H1 (cell line): ENCODE measurements at regions not wholly inside any gene's neighbourhood (a gene's known extent, or its start where the extent isn't known, plus 50 kb on each side); places are given as distances from the start of the nearest gene placed in this dataset.

Experiments used
- CTCF ChIA-PET: fragments of 300-600 bp; sonication (Branson Sonifier 250); formaldehyde crosslinking; loops from one replicate; lab custom pipeline; 2021; ENCODE audit not compliant: partially characterized antibody; lab: Charles Lee
- POLR2A ChIA-PET: fragments of 300-600 bp; sonication (Branson Sonifier 250); formaldehyde crosslinking; loops from one replicate; lab custom pipeline; 2021; ENCODE audit warnings: inconsistent platforms; ENCODE audit not compliant: partially characterized antibody; lab: Charles Lee
- DNase-seq, 2 experiments: peaks; one replicate each; pipeline versions ENCODE4 v3.0.0 to v3.0.0-alpha.2; 2010 to 2022; ENCODE audit warnings: low spot score in 2 of 2, low read depth in 1 of 2, mixed read lengths in 1 of 2
- FAIRE-seq: peaks from 2 replicates; lab custom pipeline; 2011; peaks lifted over from hg19 to GRCh38; lab: Jason Lieb, UNC
- H2AFZ ChIP-seq: 2 replicates; pipeline ENCODE4 v1.8.1; 2012; ENCODE audit warnings: low read length, inconsistent platforms
- H2AK5ac ChIP-seq: 2 replicates; pipeline ENCODE4 v1.6.1; 2013; ENCODE audit warnings: low read depth, low read length
- H2BK120ac ChIP-seq: replicated peaks from 2 replicates; pipeline ENCODE3; 2013; ENCODE audit warnings: low read depth, low read length, inconsistent platforms
- H2BK12ac ChIP-seq: 2 replicates; pipeline ENCODE4 v1.6.1; 2013; ENCODE audit warnings: low read depth, low read length
- H2BK15ac ChIP-seq: 2 replicates; pipeline ENCODE4 v1.6.1; 2013; ENCODE audit warnings: low read length
- H2BK20ac ChIP-seq: 2 replicates; pipeline ENCODE4 v1.6.1; 2013; ENCODE audit warnings: low read length
- H2BK5ac ChIP-seq: 2 replicates; pipeline ENCODE4 v1.6.1; 2013; ENCODE audit warnings: low read depth, low read length
- H3K14ac ChIP-seq: 2 replicates; pipeline ENCODE4 v1.6.1; 2013; ENCODE audit warnings: inconsistent platforms; ENCODE audit not compliant: insufficient read length
- H3K18ac ChIP-seq: 2 replicates; pipeline ENCODE4 v1.6.1; 2013; ENCODE audit warnings: low read length; ENCODE audit errors: extremely low read depth
- H3K23ac ChIP-seq: 2 replicates; pipeline ENCODE4 v1.6.1; 2013; ENCODE audit warnings: inconsistent platforms; ENCODE audit not compliant: insufficient read length
- H3K23me2 ChIP-seq: 2 replicates; pipeline ENCODE4 v1.6.1; 2013; ENCODE audit warnings: low read depth, low read length
- H3K27ac ChIP-seq: 2 replicates; pipeline ENCODE4 v1.6.1; 2011; ENCODE audit warnings: low read depth, low read length, inconsistent platforms
- H3K27me3 ChIP-seq, 4 experiments: replicated peaks in 1 of 4; 1 replicate in 1 of 4; 2 replicates in 3 of 4; pipeline versions ENCODE4 v1.6.1 to v1.8.1; 2011 to 2013; ENCODE audit warnings: low read length in 3 of 4, mild to moderate bottlenecking in 3 of 4, inconsistent platforms in 2 of 4, mixed read lengths in 2 of 4, moderate library complexity in 1 of 4; ENCODE audit not compliant: control insufficient read depth in 3 of 4, insufficient read depth in 3 of 4; ENCODE audit errors: extremely low read depth in 1 of 4
- H3K36me3 ChIP-seq, 4 experiments: 2 replicates each; pipeline versions ENCODE4 v1.6.1 to v1.8.1; 2011 to 2013; ENCODE audit warnings: mild to moderate bottlenecking in 4 of 4, low read length in 3 of 4, moderate library complexity in 2 of 4, control low read depth in 1 of 4, inconsistent platforms in 1 of 4; ENCODE audit not compliant: insufficient read depth in 4 of 4, control insufficient read depth in 2 of 4
- H3K4ac ChIP-seq: replicated peaks from 2 replicates; pipeline ENCODE3; 2013; ENCODE audit warnings: low read length, low read depth, mixed read lengths, inconsistent platforms; ENCODE audit not compliant: insufficient read length
- H3K4me1 ChIP-seq, 4 experiments: replicated peaks in 1 of 4; 1 replicate in 1 of 4; 2 replicates in 3 of 4; pipeline versions ENCODE4 v1.6.1 to v1.8.1; 2011 to 2013; ENCODE audit warnings: low read length in 3 of 4, inconsistent platforms in 2 of 4, mixed read lengths in 1 of 4; ENCODE audit not compliant: insufficient read depth in 4 of 4, control insufficient read depth in 3 of 4
- H3K4me2 ChIP-seq, 2 experiments: 2 replicates each; pipeline versions ENCODE4 v1.6.1 to v1.8.1; 2011 to 2013; ENCODE audit warnings: low read depth in 2 of 2, low read length in 2 of 2, control low read depth in 1 of 2, inconsistent platforms in 1 of 2, mild to moderate bottlenecking in 1 of 2; ENCODE audit not compliant: insufficient read depth in 1 of 2
- H3K4me3 ChIP-seq, 4 experiments: fragments of 200-600, 300-600 bp in 1 of 4; sonication (generic), shearing (Covaris generic), sonication (Bioruptor Twin) in 1 of 4; 2 replicates each; pipeline versions ENCODE4 v1.5.1 to v1.8.1; 2011 to 2016; ENCODE audit warnings: low read length in 4 of 4, low read depth in 3 of 4, control low read depth in 2 of 4, inconsistent platforms in 2 of 4, mild to moderate bottlenecking in 2 of 4, mixed read lengths in 1 of 4, moderate library complexity in 1 of 4; ENCODE audit not compliant: insufficient read depth in 2 of 4; ENCODE audit errors: extremely low read depth in 1 of 4
- H3K56ac ChIP-seq: replicated peaks from 2 replicates; pipeline ENCODE3; 2013; ENCODE audit warnings: low read depth, mild to moderate bottlenecking, mixed read lengths, low read length, inconsistent platforms; ENCODE audit not compliant: insufficient read length
- H3K79me1 ChIP-seq: 2 replicates; pipeline ENCODE4 v1.6.1; 2013; ENCODE audit warnings: low read depth, low read length, control low read depth
- H3K79me2 ChIP-seq, 2 experiments: 2 replicates each; pipeline versions ENCODE4 v1.6.1 to v1.8.1; 2012 to 2013; ENCODE audit warnings: low read length in 2 of 2, mild to moderate bottlenecking in 2 of 2, inconsistent platforms in 1 of 2; ENCODE audit not compliant: insufficient read depth in 2 of 2, control insufficient read depth in 1 of 2
- H3K9ac ChIP-seq, 4 experiments: replicated peaks in 1 of 4; 1 replicate in 1 of 4; 2 replicates in 3 of 4; pipeline versions ENCODE4 v1.6.1 to v1.8.1; 2011 to 2013; ENCODE audit warnings: low read depth in 3 of 4, low read length in 3 of 4, control low read depth in 2 of 4, mild to moderate bottlenecking in 2 of 4, moderate library complexity in 2 of 4, inconsistent platforms in 1 of 4; ENCODE audit errors: extremely low read depth in 1 of 4
- H3K9me3 ChIP-seq, 2 experiments: 2 replicates each; pipeline versions ENCODE4 v1.6.1 to v1.8.1; 2012 to 2013; ENCODE audit warnings: mild to moderate bottlenecking in 2 of 2, moderate library complexity in 2 of 2, control low read depth in 1 of 2, inconsistent platforms in 1 of 2, low read depth in 1 of 2, low read length in 1 of 2, mixed read lengths in 1 of 2; ENCODE audit not compliant: insufficient read depth in 2 of 2
- H4K20me1 ChIP-seq, 2 experiments: replicated peaks in 1 of 2; 2 replicates each; pipeline versions ENCODE3 to v1.8.1; 2011 to 2013; ENCODE audit warnings: inconsistent platforms in 2 of 2, low read length in 2 of 2, mild to moderate bottlenecking in 1 of 2; ENCODE audit not compliant: insufficient read depth in 2 of 2, control insufficient read depth in 1 of 2
- H4K5ac ChIP-seq: 2 replicates; pipeline ENCODE4 v1.6.1; 2013; ENCODE audit warnings: low read length, low read depth, mixed read lengths, inconsistent platforms; ENCODE audit not compliant: insufficient read length
- H4K8ac ChIP-seq: 2 replicates; pipeline ENCODE4 v1.8.0; 2013; ENCODE audit warnings: mild to moderate bottlenecking, moderate library complexity, low read length, inconsistent platforms; ENCODE audit not compliant: insufficient read depth; ENCODE audit errors: extremely low read depth
- H4K91ac ChIP-seq: replicated peaks from 2 replicates; pipeline ENCODE3; 2013; ENCODE audit warnings: low read length, mixed read lengths, inconsistent platforms; ENCODE audit not compliant: insufficient read length
- FOSL1 ChIP-seq: IDR thresholded peaks from 2 replicates; pipeline ENCODE4 v1.6.1; 2011; ENCODE audit warnings: mild to moderate bottlenecking, low read depth, low read length, moderate library complexity; ENCODE audit not compliant: insufficient read depth
- HDAC2 ChIP-seq, 2 experiments: fragments of 300-600 bp in 1 of 2; sonication (generic) in 1 of 2; IDR thresholded peaks; 2 replicates each; pipeline ENCODE4 v1.6.1; 2011 to 2012; ENCODE audit warnings: low read depth in 2 of 2, low read length in 2 of 2, mild to moderate bottlenecking in 2 of 2, moderate library complexity in 2 of 2, borderline replicate concordance in 1 of 2, inconsistent platforms in 1 of 2
- JUN ChIP-seq: IDR thresholded peaks from 2 replicates; pipeline ENCODE4 v1.6.1; 2011; ENCODE audit warnings: low read depth, mild to moderate bottlenecking, improper control_type of control experiment, low read length
- KDM4A ChIP-seq: IDR thresholded peaks from one replicate; pipeline ENCODE4 v1.7.1; 2012; ENCODE audit warnings: low read depth, mild to moderate bottlenecking, moderate library complexity, low read length, inconsistent platforms; ENCODE audit not compliant: severe bottlenecking
- SIX5 ChIP-seq: IDR thresholded peaks from 2 replicates; pipeline ENCODE4 v1.6.1; 2011; ENCODE audit warnings: mild to moderate bottlenecking, low read depth, low read length
- TEAD4 ChIP-seq: IDR thresholded peaks from 2 replicates; pipeline ENCODE4 v1.6.1; 2012; ENCODE audit warnings: low read depth, low read length, inconsistent platforms, mixed read lengths

DNA sequence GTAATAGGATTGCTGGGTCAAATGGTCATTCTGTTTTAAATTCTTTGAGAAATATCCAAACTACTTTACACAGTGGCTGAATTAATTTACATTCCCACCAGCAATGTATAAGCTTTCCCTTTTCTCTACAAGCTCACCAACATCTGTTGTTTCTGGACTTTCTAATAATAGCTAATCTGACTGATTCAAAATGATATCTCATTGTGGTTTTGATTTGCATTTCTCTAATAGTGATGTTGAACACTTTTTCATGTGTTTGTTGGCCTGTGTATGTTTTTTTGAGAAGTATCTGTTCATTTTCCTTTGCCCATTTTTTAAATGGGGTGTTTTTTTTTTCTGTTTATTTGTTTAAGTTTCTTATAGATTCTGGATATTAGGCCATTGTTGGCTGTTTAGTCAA lies 659.0 kb upstream of the GNPDA2 start:
- TF ChIP-seq KDM4A (no peak), HDAC2 (IDR thresholded peaks at IDR 0.05; ENCODE audit: borderline replicate concordance in 1 of 2, low read depth in 2 of 2, low read length in 2 of 2) (no peak), FOSL1 (no peak), JUN (no peak), SIX5 (no peak), TEAD4 (no peak)

More for the DNA sequence above, 659.0 kb upstream of the GNPDA2 start:
- Histone ChIP-seq H3K23ac (no peak overlapping the region), H2BK12ac (no peak overlapping the region), H3K18ac (no peak overlapping the region), H2AFZ (no peak overlapping the region), H3K4me1 (no peaks in the 10 kb centered on the region), H4K8ac (no peak overlapping the region), H2AK5ac (no peak overlapping the region), H3K56ac (no peak overlapping the region), H3K4me2 (no peak overlapping the region), H3K27ac (no peak overlapping the region), H2BK120ac (no peak overlapping the region), H3K14ac (no peak overlapping the region), H3K79me1 (no peaks in the 10 kb centered on the region), H4K91ac (no peak overlapping the region), H3K4me3 (no peak overlapping the region), H2BK20ac (no peak overlapping the region), H3K79me2 (no peaks in the 10 kb centered on the region), H3K9ac (no peak overlapping the region), H4K20me1 (no peaks in the 10 kb centered on the region), H2BK5ac (no peak overlapping the region), H3K23me2 (no peaks in the 10 kb centered on the region; the same call in 1 of the 2 replicates), H4K5ac (no peak overlapping the region), H3K4ac (no peak overlapping the region), H2BK15ac (no peak overlapping the region), H3K27me3 (no peaks in the 10 kb centered on the region), H3K36me3 (no peaks in the 10 kb centered on the region), H3K9me3 (no peaks in the 10 kb centered on the region)
- CTCF ChIA-PET: no interaction called here
- FAIRE-seq (no peak), DNase-seq (no peak)
- POLR2A ChIA-PET: no interaction called here
